ENCODE measurements at regions not wholly inside any gene's neighbourhood (a gene's known extent, or its start where the extent isn't known, plus 50 kb on each side); places are given as distances from the start of the nearest gene placed in this dataset.
"Not testable (repeated sequence)": the region's sequence is repeated elsewhere in the genome, so short reads cannot be mapped to it uniquely, and the experiment has no call there.

DNA sequence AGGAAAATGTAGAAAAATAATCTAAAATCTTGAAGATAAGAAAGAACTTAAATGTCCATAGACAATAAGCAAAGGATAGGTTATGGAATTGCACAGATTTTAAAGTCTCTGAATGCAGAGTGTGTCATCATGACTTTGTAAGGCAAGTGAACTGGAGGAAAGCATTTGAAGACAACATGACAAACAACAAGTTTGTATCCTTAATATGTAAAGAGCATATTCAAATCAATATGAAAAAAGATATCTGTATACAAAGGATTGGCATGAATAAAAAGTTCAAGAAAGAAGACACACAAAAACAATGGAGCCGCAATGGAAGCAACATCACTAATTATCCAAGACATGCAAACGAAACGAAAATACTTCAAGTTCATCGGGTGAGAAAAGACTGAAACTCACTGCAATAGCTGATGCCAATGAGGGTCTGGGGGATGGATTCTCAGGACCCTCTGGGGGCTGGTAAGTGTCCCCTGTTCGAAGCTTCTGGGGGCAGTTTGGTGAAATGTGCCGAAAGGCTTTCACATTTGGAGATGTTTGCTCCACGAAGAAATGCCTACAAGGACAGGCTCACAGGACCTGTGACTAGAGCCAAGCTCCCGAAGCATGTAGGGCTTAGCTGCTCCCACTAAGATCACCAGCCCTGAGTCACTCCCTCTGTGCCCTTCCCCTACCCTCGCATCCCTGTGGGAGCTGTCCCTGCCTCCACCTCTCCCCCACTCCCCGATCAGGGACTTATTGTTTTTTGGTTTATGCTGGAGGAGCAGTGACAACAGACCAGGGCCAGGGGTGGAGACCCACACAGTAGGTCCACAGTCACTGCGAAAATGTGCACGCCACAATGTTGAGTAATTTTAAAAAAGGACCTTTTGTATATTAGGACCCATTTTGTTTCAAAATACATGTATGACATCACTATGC, 345.7 kb upstream of the SFSWAP start:
- no peak for DNase-seq

DNA sequence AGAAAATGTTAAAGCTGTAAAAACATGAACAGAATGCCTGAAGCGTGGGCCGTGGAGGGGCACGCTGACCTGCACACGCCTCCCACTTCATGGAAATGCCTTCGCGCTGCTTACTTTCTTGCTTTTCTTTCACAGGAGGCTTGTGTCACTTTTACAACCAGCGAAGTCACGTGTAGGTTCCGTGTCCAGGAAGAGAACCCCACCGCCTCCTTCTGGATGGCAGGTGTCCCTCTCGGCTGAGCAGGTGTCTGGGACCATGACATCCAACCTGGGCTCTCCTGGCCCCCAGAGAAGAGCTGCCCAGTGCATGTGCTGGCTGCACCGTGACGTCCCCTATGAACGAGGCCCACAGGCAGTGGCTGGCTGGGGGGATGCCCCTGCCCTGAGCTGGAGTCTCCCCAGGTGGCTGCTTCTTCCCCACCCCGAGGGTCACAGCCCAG, 345.0 kb upstream of the SFSWAP start:
- DNase-seq, result no peak

DNA sequence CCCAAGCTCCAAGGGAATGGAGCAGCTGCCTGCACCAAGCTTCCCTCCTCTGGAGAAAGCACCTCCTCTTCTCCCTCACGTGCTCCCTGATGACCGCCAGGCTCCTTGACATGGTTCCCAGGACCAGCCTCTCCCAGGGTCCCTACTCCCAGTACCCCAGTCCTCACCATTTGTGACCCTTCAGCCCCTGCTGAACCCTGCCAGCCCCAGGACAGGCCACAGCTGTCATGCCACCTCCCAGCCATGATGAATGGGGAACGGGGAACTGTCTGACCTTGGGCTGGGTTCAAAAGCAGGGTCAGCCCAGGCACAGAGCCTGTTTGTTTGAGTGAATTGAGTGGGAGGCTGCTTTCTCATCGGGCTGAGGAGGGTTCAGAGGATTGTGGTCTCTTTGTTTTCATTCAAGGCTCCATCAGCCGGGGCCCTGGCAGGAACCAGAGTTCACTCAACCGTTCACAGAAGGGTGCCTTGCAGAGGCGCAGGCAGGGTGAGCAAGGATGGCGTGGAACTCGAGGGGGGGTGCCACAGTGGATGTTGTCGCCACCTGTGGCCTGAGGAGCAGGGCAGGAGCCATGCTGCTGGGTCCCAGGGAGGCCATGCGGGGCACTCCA, 344.5 kb upstream of the SFSWAP start:
- DNase-seq, result no peak

DNA sequence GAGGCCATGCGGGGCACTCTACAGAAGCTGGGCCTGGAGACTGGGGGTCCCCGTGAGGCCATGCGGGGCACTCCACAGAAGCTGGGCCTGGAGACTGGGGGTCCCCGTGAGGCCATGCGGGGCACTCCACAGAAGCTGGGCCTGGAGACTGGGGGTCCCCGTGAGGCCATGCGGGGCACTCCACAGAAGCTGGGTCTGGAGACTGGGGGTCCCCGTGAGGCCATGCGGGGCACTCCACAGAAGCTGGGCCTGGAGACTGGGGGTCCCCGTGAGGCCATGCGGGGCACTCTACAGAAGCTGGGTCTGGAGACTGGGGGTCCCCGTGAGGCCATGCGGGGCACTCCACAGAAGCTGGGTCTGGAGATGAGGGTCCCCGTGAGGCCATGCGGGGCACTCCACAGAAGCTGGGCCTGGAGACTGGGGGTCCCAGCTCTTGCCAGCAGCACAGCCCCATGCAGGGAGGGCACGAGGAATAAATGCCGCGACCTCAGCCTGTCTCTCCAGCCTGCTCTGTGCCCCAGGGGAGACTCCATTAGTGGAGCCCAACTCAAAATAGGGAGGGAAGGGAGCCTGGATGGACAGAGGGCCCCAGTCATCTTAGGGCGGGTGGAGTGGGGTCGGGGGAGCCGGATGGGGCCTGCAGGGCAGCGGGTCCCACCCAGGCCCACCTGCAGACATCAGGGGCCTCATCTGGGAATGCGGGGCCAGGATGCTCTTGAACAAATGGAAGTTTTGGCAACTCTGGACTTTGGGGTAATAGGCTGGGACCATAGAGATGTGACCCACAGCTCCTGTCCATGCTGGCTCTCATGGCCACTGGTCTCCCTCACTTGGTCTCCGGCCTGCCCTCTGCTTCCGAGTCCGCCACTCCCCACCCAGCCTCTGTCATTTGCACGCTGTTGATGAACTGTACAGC, 343.6 kb upstream of the SFSWAP start:
- DNase-seq, result not testable (repeated sequence)

DNA sequence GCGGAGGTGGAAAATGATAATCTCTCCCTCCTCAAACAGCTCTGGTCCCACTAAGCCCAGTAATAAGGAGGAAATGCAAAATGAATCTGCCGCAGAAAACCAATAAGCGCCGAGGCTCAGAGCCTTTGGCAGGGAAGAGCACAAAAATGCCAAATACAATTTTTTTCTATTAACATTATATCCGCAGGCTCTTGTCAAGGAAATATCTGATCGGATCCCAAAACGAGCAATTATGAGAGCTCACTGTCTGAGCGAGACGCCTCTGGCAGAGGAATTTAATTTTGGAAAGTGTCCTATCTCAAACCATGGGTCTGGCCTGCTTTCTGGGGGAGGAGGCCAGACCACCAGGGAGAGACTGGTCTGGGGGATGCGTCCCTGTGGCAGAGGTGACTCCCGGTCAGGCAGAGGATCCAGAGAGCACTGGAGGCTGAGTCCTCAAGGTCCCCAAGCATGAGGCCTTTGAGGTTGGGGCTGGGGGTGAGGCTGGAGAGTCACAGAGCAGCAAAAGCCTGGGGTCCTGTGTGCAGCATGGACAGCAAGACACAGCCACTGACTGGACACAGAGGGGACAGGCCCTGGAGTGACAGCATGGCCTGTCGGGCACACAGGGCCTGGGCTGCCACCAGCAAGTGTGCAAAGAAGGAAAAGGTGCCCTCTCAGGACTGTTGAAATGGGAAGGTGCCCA, 342.8 kb upstream of the SFSWAP start:
- DNase-seq, result no peak

DNA sequence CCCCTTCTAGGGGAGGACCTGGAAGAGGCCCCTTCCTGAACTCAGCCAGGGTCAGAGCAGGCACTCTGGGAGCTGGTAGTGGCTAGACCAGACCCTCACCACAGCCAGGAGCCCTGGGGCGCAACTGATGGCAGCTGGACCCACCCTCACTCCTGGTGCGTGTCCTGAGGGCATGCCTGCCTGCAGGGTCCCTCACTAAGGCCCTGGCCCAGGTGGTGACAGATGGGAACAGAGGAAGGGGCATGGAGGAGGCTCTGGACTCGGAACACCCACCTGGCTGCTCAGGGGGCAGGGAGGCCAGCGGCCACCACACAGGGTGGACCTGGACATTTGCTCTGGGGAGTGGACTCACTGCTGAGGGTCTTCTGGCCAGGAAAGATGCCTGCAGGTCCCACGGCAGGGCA, 342.2 kb upstream of the SFSWAP start:
- DNase-seq, result no peak

DNA sequence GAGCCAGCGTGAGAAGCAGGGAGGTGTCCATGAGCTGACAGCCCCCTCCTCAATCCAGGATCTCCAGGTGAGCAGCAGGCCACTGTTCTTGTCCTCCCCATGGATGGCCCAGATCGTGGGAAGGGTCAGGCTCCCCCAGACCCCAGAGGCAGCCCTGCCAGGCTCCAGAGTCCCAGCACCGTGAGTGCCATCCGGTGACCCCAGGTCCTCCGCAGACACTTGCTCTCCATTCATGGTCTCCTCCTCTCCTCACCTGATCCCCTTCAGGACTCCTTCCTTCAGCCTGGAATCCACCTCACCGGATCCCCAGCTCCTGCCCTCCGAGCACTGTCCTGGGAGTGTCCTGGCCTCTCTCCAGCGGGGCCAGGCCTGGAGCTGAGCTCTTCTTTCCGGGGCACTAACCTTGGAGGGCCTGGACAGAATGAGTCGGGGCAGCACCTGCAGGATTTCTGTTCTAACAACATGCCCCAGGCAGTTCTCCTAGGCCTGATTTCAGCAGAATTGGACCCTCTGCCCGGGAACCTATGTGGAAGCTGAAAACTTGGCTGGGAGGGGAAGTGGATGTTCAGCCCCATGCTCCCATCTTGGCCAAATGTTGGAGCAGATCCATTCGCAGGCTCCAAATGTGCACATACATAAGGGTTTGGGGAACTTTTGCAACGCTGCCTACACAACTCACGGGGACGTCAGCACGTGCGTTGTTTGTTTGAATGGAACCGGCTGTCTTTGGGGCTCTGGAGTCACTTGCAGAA, 341.6 kb upstream of the SFSWAP start:
- no peak for DNase-seq

DNA sequence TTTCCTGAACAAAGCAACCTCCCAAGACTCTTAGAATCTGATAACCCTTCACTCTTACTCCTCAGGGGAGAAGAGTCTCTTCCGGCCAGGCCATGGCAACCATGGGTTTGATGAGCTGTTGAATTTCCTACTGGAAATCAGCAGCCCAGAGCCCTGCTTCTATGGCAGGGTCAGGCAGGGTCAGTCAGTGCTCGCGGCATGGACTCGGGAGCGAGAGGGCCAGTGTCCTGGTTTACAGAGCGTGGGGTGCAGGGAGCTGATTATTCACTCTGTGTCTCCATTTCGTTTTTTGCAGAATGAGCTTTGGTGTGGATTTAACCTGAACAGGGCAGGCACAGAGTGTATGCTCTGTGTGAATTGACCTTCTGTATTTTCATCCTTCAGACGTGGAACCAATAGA, 340.6 kb upstream of the SFSWAP start:
- DNase-seq, result no peak

DNA sequence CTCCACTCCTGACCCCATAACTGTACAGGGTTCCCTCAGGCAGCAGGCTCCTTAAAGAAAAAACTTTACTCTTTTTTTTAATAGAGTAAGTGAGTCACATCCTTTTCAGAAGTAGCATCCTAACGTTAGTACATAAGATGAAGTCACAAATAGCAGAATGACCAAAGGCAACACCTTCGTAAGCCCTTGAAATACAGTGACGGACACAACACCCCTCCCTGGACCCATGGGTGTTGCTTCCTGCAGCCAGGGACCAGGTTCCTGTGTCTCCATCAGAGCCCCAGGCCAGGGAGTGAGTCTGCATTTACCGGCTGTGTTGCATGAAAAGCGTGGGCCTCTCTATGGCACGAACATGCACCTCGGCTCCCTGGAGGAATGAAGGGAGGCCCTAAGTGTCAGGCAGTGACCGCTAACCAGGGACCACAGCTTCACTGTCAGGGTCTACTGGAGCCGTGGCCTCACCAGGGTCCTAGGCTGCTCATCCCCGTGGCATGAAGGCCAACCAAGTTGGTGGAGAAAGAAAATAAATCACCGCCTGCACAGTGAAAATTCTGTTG, 340.0 kb upstream of the SFSWAP start:
- DNase-seq, result no peak

DNA sequence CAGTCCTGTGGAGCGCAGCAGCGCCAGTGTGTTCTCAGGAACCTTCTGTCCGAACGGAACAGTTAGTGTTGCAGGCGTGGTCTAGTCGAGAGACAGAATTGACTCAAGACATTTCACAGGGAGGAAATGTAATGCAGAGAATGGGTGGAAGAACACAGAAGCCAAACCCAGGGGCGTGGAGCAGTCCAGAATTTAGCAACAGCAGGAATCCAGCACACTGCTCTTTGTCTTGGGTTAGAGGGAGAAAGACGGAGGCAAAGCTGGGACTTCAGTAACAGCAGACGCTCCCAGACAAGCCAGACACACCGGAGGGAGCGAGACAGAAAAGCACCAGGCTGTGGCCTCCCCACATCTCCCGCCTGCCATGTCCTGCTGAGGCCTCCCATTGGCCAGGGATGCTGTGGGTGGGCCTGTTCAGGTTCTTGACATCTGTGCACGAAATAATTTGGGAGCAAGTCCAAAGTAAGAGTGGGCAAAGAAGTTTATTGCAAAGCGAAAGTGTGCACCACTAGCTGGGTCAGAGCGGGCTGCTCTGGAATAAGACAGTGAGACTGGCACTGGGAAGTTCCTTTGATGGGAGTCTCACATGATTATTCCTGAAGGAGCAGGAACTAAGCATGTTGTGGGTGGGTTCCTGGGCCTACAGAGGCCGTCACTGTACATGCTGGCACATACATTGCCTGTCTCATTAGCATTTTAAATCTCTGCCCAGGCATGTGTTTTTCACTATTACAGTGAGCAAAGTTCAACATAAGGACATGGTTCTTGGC, 339.3 kb upstream of the SFSWAP start:
- DNase-seq, result no peak

DNA sequence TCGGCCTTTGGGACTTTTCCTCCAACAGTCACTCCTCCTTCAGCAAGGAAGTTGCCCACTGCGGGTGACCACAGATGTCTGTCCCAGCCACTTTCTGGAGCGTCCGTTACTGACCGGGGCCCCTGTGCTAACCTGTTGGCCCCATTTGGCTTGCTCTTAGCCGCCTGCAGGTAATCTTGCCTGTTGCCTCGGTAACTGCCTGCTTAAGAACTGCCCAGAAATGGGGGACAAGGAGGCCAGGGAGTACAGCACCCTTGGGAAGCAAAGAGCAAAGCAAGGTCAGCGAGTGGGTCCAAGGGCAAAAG, 338.8 kb upstream of the SFSWAP start:
- DNase-seq, result no peak

DNA sequence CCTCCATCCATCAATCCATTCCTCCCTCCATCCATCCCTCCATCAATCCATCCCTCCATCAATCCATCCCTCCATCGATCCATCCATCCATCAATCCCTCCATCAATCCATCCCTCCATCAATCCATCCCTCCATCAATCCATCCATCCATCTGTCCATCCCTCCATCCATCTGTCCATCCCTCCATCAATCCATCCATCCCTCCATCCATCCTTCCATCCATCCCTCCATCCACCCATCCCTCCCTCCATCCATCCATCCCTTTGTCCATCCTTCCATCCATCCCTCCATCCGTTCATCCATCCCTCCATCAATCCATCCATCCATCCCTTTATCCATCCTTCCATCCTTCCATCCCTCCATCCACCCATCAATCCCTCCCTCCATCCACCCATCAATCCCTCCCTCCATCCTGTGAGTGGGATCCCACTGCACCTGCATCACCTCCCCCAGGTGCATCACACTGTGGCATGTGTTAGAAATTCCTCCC, 338.1 kb upstream of the SFSWAP start:
- DNase-seq, result no peak

DNA sequence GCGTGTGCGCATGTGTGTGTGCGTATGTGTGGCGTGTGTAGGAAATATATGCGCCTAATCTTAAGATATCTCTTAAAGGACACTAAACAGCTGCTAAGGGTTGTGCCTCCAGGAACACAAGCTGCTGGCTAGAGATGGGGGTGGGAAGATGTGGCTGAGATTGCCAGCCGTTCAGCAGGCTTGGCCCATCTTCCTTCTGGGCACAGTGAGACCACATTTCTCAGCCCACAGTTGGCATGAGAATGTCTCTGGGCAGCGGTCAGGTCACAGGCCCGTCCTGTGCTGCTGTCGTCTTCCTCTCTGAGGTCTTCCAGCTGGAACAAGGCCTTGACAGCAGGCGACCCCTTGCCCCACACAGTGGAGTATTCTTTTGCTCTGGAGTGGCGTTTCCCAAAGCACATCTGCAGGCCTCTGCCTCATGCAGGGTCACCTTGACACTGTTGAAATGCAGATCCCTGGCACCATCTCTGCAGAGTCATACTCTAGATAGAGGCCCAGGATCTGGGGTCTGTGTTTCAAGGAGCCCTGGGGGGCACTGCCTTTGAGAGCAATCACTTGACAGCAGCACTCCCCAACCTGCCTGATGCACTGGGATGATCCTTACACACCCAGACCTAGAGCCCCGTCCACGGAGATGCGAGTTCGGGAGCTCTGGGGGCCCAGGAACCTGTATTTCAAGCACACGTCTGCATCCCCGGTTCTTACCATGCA, 335.5 kb upstream of the SFSWAP start:
- DNase-seq, result no peak

DNA sequence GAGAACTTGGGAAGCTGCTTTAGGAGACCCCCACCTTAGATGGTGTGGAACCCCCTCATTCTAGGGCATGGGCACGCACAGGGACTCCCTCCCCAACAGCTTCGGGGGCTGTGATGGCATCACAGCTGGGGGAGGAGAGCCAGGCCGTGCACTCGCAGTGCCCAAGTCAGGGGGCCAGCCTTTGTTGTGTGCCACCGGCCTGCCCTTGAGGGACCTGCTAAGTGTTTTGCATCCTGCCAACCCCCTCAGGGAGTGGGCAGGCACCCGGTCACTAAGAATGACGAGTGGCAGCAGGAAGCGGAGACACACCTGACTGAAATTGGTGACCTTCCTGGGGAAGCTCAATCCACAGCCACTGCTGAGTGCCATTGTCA, 334.9 kb upstream of the SFSWAP start:
- DNase-seq, result no peak

DNA sequence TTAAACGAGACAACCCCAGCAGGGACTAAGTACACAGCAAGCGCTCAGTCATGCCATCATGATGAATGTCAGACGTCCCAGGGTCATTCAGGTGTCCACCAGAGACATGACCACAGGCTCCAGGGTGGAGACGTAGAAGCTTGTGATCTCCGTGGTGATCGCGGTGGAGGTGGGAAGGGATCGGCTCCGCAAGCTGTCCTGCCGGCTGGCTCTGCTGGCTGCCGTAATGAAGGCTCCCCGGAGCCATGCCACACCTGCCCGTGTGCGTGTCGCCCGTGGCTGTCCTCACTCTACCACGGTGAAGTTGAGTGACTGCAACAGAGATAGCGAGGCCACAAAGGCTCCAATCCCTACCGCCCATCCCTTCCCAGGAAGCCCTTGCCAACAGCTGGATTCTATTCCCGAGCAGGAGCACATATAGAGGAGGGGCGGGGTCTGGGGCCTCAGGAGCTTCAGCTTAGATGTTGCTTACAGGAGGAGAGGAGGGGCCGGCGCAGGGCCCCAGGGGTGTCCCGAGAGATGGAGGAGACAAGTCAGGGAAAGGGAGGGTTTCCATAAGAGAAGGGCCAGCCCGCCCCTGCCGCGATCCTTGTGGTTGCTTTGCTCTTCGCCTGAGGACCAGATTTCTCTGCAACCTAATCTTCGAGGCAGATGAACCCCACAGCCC, 332.6 kb upstream of the SFSWAP start:
- no peak for DNase-seq

DNA sequence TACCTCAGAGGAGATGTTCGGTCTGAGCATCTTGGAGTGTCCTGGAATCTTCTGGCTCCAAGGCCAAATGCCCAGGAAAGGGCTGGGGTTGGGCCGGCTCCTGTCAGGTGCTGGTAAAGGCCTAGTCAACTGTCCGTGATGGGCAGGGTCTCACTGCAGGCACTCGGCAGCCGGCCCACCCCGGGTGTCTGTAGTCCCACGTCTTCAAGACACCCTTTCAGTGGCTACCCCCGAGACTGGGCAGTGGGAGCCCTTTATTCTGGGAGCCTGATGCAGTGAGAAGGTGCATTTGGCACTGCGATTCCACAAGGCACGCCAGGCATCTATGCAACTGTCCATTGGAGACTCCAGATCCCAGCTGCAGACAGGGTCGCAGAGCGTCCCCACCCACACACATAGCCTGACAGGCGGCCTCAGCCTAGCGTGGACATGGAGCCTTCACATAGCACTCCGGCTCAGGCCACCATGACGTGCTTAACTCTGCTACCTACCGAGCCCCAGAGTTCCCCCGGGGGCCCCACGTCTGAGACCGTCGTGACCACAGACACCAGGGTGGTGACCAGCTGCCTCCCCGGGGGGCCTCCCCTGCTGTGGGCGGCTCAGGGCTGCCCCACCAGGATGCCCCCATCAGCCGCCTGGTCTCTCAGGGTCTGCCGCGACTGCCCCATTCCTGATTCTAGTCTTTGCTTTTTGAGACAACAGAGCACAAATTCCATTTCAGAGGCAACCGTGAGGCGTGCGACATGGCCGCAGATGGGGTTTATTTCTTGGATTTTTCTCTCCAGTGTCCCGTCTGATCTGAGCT, 331.8 kb upstream of the SFSWAP start:
- no peak for DNase-seq

DNA sequence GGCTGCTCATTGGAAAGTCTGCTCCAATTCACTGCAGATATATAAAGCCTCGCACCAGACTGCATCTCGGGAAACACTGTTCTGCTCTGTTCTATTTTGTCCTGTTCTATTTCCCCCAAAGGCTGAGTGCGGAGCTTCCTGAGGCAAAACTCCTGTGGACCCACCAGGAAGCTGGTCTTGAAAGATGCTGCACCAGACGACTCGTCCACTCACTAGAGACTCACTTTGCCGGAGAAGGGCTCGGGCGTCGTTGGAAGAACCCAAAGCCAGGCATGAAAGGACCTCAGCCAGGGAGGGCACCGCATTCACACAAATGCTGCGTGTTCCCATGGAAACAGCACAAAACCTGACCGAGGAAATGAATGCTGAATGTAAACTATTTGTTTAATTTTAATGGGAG, 331.2 kb upstream of the SFSWAP start:
- DNase-seq, result no peak

DNA sequence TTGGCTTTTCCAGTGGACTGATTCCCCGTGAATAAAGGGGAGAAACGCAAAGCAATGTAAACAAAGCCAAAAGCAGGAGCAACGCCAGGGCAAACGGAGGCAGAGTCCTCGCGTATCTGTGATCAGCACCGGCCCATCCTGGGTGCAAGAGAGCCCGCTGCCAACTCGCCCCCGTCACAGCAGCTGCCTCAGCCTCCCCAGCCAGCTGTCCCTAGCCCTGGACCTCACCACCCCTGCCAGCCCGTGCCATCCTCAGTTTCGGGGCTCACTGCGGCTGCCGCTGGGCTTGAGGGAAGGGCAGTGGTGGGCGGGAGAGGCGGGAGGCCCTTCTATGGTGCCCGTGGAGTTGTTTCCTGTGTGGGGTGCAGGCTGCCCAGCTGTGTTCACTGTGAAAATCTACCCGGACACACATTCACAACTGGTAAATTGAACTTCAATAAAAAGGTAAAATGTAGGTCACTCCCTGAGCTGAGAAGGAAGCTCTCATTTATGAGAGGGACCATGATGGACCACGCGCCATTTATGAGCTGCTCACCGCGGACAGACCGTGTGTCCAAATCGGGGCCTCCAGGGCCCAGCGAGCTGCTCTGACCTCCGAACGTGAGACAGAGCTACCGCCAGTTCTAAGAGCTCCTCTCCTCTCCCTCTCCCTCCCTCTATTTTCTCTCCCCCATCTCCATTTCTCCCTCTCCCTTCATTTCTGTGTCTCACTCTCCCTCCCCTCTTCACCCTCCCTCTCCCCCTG, 330.5 kb upstream of the SFSWAP start:
- DNase-seq, result no peak
